G401 (cell line): ENCODE measurements at regions not wholly inside any gene's neighbourhood (a gene's known extent, or its start where the extent isn't known, plus 50 kb on each side); places are given as distances from the start of the nearest gene placed in this dataset.
"Not testable (repeated sequence)": the region's sequence is repeated elsewhere in the genome, so short reads cannot be mapped to it uniquely, and the experiment has no call there.

Experiments used
- DNase-seq: peaks from one replicate; pipeline ENCODE4 v3.0.0-alpha.2; 2015; ENCODE audit warnings: low spot score
- in situ Hi-C: cut with HindIII; loops from 2 replicates; pipeline ENCODE4 v1.10.0; 2016; ENCODE audit warnings: low sequenced_read_pairs, mixed read lengths

GRCh38 chr6:15888798-15889772, 226.3 kb upstream of the DTNBP1 start:
- DNase-seq, result no peak
- in situ Hi-C loops, result no loop called here

- no peak for DNase-seq
- in situ Hi-C loops, result no loop called here
Measured at GRCh38 chr6:15887491-15888461, 224.9 kb upstream of the DTNBP1 start.

GRCh38 chr6:15885624-15886023, 222.8 kb upstream of the DTNBP1 start:
- in situ Hi-C loops, result no loop called here
- no peak for DNase-seq

- in situ Hi-C loops, DNase-seq: not testable (repeated sequence)
Measured at GRCh38 chr6:15883593-15883992, 220.8 kb upstream of the DTNBP1 start.

- no peak for DNase-seq
Measured at GRCh38 chr6:15882915-15883314, 220.1 kb upstream of the DTNBP1 start.

GRCh38 chr6:15882345-15882744, 219.5 kb upstream of the DTNBP1 start:
- no peak for DNase-seq
- in situ Hi-C loops, result no loop called here

More at GRCh38 chr6:15882915-15883314, 220.1 kb upstream of the DTNBP1 start:
- in situ Hi-C loops, result no loop called here

GRCh38 chr6:15881150-15881549, 218.3 kb upstream of the DTNBP1 start:
- in situ Hi-C loops, result no loop called here
- no peak for DNase-seq

GRCh38 chr6:15880262-15880973, 217.6 kb upstream of the DTNBP1 start:
- in situ Hi-C loops, result no loop called here
- no peak for DNase-seq

- no peak for DNase-seq
- in situ Hi-C loops, result no loop called here
Measured at GRCh38 chr6:15879371-15880261, 216.8 kb upstream of the DTNBP1 start.

- in situ Hi-C loops, result no loop called here
- no peak for DNase-seq
Measured at GRCh38 chr6:15877231-15877630, 214.4 kb upstream of the DTNBP1 start.

- in situ Hi-C loops, result no loop called here
- DNase-seq, result no peak
Measured at GRCh38 chr6:15876406-15876805, 213.6 kb upstream of the DTNBP1 start.

- DNase-seq, result no peak
- in situ Hi-C loops, result no loop called here
Measured at GRCh38 chr6:15875797-15876196, 213.0 kb upstream of the DTNBP1 start.

GRCh38 chr6:15874821-15875220, 212.0 kb upstream of the DTNBP1 start:
- in situ Hi-C loops, result no loop called here

GRCh38 chr6:15874326-15874725, 211.5 kb upstream of the DTNBP1 start:
- DNase-seq, result no peak
- in situ Hi-C loops, result no loop called here

More at GRCh38 chr6:15874821-15875220, 212.0 kb upstream of the DTNBP1 start:
- no peak for DNase-seq

GRCh38 chr6:15872241-15873103, 209.6 kb upstream of the DTNBP1 start:
- DNase-seq, result no peak
- in situ Hi-C loops, result no loop called here

GRCh38 chr6:15871276-15871675, 208.4 kb upstream of the DTNBP1 start:
- in situ Hi-C loops, result no loop called here
- DNase-seq, result peak; percentile 88

- no peak for DNase-seq
- in situ Hi-C loops, result no loop called here
Measured at GRCh38 chr6:15870333-15871043, 207.7 kb upstream of the DTNBP1 start.
